GM23248 (cell line): ENCODE measurements at regions not wholly inside any gene's neighbourhood (a gene's known extent, or its start where the extent isn't known, plus 50 kb on each side); places are given as distances from the start of the nearest gene placed in this dataset.

Experiments
- DNase-seq: peaks from one replicate; pipeline ENCODE4 v3.0.0-alpha.2; 2015
- H2AFZ ChIP-seq: fragments of 200-600 bp; sonication (generic); 2 replicates; pipeline ENCODE4 v1.6.1; 2016; ENCODE audit warnings: antibody characterized with exemption
- H3F3A ChIP-seq: fragments of 200-600 bp; sonication (generic); 2 replicates; pipeline ENCODE4 v1.6.1; 2016; ENCODE audit warnings: mild to moderate bottlenecking, antibody characterized with exemption, mixed run types; ENCODE audit not compliant: insufficient read depth
- H3K27ac ChIP-seq: fragments of 200-600 bp; sonication (generic); 2 replicates; pipeline ENCODE4 v1.5.1; 2016; ENCODE audit warnings: mild to moderate bottlenecking
- H3K27me3 ChIP-seq: fragments of 200-600 bp; sonication (generic); replicated peaks from 2 replicates; pipeline ENCODE4 v1.6.1; 2016; ENCODE audit warnings: mild to moderate bottlenecking; ENCODE audit not compliant: insufficient read depth
- H3K36me3 ChIP-seq: fragments of 200-600 bp; sonication (generic); 2 replicates; pipeline ENCODE4 v1.6.1; 2016; ENCODE audit warnings: low read depth, mild to moderate bottlenecking
- H3K4me1 ChIP-seq: fragments of 200-600 bp; sonication (generic); 2 replicates; pipeline ENCODE4 v1.6.1; 2016; ENCODE audit warnings: mild to moderate bottlenecking; ENCODE audit not compliant: insufficient read depth
- H3K4me2 ChIP-seq: fragments of 200-600 bp; sonication (generic); one replicate; pipeline ENCODE4 v1.6.1; 2016; ENCODE audit warnings: mild to moderate bottlenecking; ENCODE audit not compliant: unreplicated experiment
- H3K4me3 ChIP-seq: fragments of 200-600 bp; sonication (generic); 2 replicates; pipeline ENCODE4 v1.5.1; 2016; ENCODE audit warnings: mild to moderate bottlenecking
- H3K79me2 ChIP-seq: fragments of 200-600 bp; sonication (generic); 2 replicates; pipeline ENCODE4 v1.6.1; 2016; ENCODE audit warnings: mild to moderate bottlenecking; ENCODE audit not compliant: insufficient read depth
- H3K9ac ChIP-seq: fragments of 200-600 bp; sonication (generic); 2 replicates; pipeline ENCODE4 v1.6.1; 2016; ENCODE audit warnings: mild to moderate bottlenecking
- H3K9me2 ChIP-seq: fragments of 200-600 bp; sonication (generic); 2 replicates; pipeline ENCODE4 v1.6.1; 2016; ENCODE audit warnings: mixed run types, mild to moderate bottlenecking, moderate library complexity; ENCODE audit not compliant: insufficient read depth
- H3K9me3 ChIP-seq: fragments of 200-600 bp; sonication (generic); one replicate; pipeline ENCODE4 v1.6.1; 2017; ENCODE audit warnings: low read depth
- H4K20me1 ChIP-seq: fragments of 200-600 bp; sonication (generic); 2 replicates; pipeline ENCODE4 v1.6.0; 2016; ENCODE audit not compliant: insufficient read depth
- EZH2 ChIP-seq: fragments of 200-600 bp; sonication (generic); IDR thresholded peaks from 2 replicates; pipeline ENCODE4 v1.6.1; 2018; ENCODE audit warnings: antibody characterized with exemption, mild to moderate bottlenecking; ENCODE audit not compliant: insufficient read depth, poor library complexity, severe bottlenecking
- EZH2phosphoT487 ChIP-seq: fragments of 200-600 bp; sonication (generic); IDR thresholded peaks from 2 replicates; pipeline ENCODE4 v1.6.1; 2018; ENCODE audit warnings: antibody characterized with exemption, moderate library complexity, mild to moderate bottlenecking, low read depth; ENCODE audit not compliant: insufficient read depth
- WGBS, 2 experiments: methylation state at CpG; one replicate each; pipeline ENCODE4 v1.1.6; 2015 to 2017; ENCODE audit warnings: low lambda C conversion rate in 2 of 2, low coverage in 1 of 2; ENCODE audit errors: missing lambda C conversion rate in 2 of 2; 5-methylcytosine and 5-hydroxymethylcytosine counted together
- in situ Hi-C: fragments of 300-500 bp; cut with MboI; formaldehyde crosslinking; loops from 2 replicates; pipeline ENCODE4 v1.15.0; 2020

DNA sequence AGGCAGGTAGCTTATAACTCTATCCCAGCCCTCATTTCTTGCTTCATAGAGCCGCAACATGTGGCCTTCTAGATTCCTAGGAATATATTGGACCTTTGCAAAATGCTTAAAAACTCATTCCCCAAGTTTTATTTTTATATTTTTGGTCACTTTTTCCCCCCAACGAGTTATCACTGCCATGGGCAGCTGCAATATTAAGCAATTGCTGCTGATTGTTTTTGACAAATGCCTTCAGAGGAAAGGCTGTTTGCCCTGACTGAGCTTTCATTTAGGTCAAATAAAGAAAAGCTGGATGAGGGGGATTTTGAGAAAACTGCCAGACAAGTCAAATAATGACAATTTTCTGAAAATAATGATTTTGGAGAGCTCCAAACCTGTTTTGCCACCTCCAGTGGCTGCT, 976.9 kb upstream of the MBL2 start:
- in situ Hi-C loops: no loop called here
- Histone ChIP-seq H3K9ac (no peak overlapping the region), H3K4me3 (no peak overlapping the region), H3K79me2 (no peaks in the 10 kb centered on the region), H4K20me1 (no peaks in the 10 kb centered on the region), H3K4me1 (no peaks in the 10 kb centered on the region), H3K27ac (no peak overlapping the region), H3K9me2 (no peaks in the 10 kb centered on the region), H3K4me2 (no peak overlapping the region), H3K36me3 (no peaks in the 10 kb centered on the region), H3K27me3 (no peaks in the 10 kb centered on the region), H3F3A (no peaks in the 10 kb centered on the region), H3K9me3 (no peaks in the 10 kb centered on the region), H2AFZ (no peak overlapping the region)
- WGBS, 2 experiments: 9 to 11% methylated on average over 2 of the region's 2 CpGs
- no peak for TF ChIP-seq EZH2phosphoT487
- no peak for TF ChIP-seq EZH2
- no peak for DNase-seq

GRCh38 chr10:53748319-53748718, 975.7 kb upstream of the MBL2 start:
- Histone ChIP-seq H3K27me3 (no peaks in the 10 kb centered on the region), H2AFZ (no peak overlapping the region), H3K36me3 (no peaks in the 10 kb centered on the region), H3K4me1 (no peaks in the 10 kb centered on the region), H3F3A (no peaks in the 10 kb centered on the region), H3K4me2 (no peak overlapping the region), H3K79me2 (no peaks in the 10 kb centered on the region), H3K27ac (no peak overlapping the region), H3K9me3 (no peaks in the 10 kb centered on the region), H3K4me3 (no peak overlapping the region), H3K9me2 (no peaks in the 10 kb centered on the region), H3K9ac (no peak overlapping the region), H4K20me1 (no peaks in the 10 kb centered on the region)
- 68 to 71% methylated on average over 1 of the region's 1 CpG for WGBS, 2 experiments
- TF ChIP-seq EZH2phosphoT487 (no peak), EZH2 (no peak)
- in situ Hi-C loops: no loop called here
- no peak for DNase-seq

- in situ Hi-C loops: no loop called here
These were observed 972.2 kb upstream of the MBL2 start for GRCh38 chr10:53744746-53745145.

GRCh38 chr10:53744176-53744575, 971.6 kb upstream of the MBL2 start:
- no peak overlapping the region for H3K4me2 ChIP-seq
- H3K9me3 ChIP-seq: no peaks in the 10 kb centered on the region
- no peaks in the 10 kb centered on the region for H3K79me2 ChIP-seq
- no peaks in the 10 kb centered on the region for H3K4me1 ChIP-seq
- no peak overlapping the region for H3K27ac ChIP-seq
- no peak overlapping the region for H2AFZ ChIP-seq
- DNase-seq: no peak
- WGBS, 2 experiments: 25 to 30% methylated on average over 2 of the region's 2 CpGs
- no peaks in the 10 kb centered on the region for H3K27me3 ChIP-seq
- H3K9ac ChIP-seq: no peak overlapping the region
- no peak overlapping the region for H3K4me3 ChIP-seq
- H3F3A ChIP-seq: no peaks in the 10 kb centered on the region
- no peak for TF ChIP-seq EZH2
- TF ChIP-seq EZH2phosphoT487: no peak
- in situ Hi-C loops: no loop called here
- no peaks in the 10 kb centered on the region for H3K36me3 ChIP-seq
- H3K9me2 ChIP-seq: no peaks in the 10 kb centered on the region
- H4K20me1 ChIP-seq: no peaks in the 10 kb centered on the region

More at GRCh38 chr10:53744746-53745145, 972.2 kb upstream of the MBL2 start:
- Histone ChIP-seq H3K79me2 (no peaks in the 10 kb centered on the region), H3K9me3 (no peaks in the 10 kb centered on the region), H3K36me3 (no peaks in the 10 kb centered on the region), H3K4me2 (no peak overlapping the region), H3K9me2 (no peaks in the 10 kb centered on the region), H3K27me3 (no peaks in the 10 kb centered on the region), H4K20me1 (no peaks in the 10 kb centered on the region), H2AFZ (no peak overlapping the region), H3K4me3 (no peak overlapping the region), H3F3A (no peaks in the 10 kb centered on the region), H3K27ac (no peak overlapping the region), H3K9ac (no peak overlapping the region), H3K4me1 (no peaks in the 10 kb centered on the region)
- DNase-seq: no peak
- no peak for TF ChIP-seq EZH2
- TF ChIP-seq EZH2phosphoT487: no peak

GRCh38 chr10:53737132-53737531, 964.5 kb upstream of the MBL2 start:
- Histone ChIP-seq H3K4me1 (no peaks in the 10 kb centered on the region), H2AFZ (no peak overlapping the region), H3K9me2 (no peaks in the 10 kb centered on the region), H3K36me3 (no peaks in the 10 kb centered on the region), H3K79me2 (no peaks in the 10 kb centered on the region), H3K27me3 (no peaks in the 10 kb centered on the region), H3K9me3 (no peaks in the 10 kb centered on the region), H3K4me3 (no peak overlapping the region), H3K9ac (no peak overlapping the region), H3K4me2 (no peak overlapping the region), H4K20me1 (no peaks in the 10 kb centered on the region), H3K27ac (no peak overlapping the region), H3F3A (no peaks in the 10 kb centered on the region)
- no peak for DNase-seq
- no peak for TF ChIP-seq EZH2
- TF ChIP-seq EZH2phosphoT487: no peak
- in situ Hi-C loops: no loop called here
